DOHH2 (cell line): ENCODE measurements at regions not wholly inside any gene's neighbourhood (a gene's known extent, or its start where the extent isn't known, plus 50 kb on each side); places are given as distances from the start of the nearest gene placed in this dataset.

Experiments
- H3F3A ChIP-seq: fragments of 200-600 bp; sonication (generic), shearing (Covaris generic); 2 replicates; pipeline ENCODE4 v1.6.0; 2016; ENCODE audit warnings: antibody characterized with exemption, mild to moderate bottlenecking; ENCODE audit not compliant: control insufficient read depth, insufficient read depth
- H3K27ac ChIP-seq: fragments of 200-600 bp; sonication (generic); 2 replicates; pipeline ENCODE4 v1.5.1; 2014; ENCODE audit warnings: low read depth, mild to moderate bottlenecking, low read length, moderate library complexity
- H3K27me3 ChIP-seq: fragments of 200-600 bp; sonication (generic); 2 replicates; pipeline ENCODE4 v1.6.1; 2014; ENCODE audit warnings: mild to moderate bottlenecking, low read length, mixed read lengths; ENCODE audit not compliant: control insufficient read depth
- H3K36me3 ChIP-seq: fragments of 200-600 bp; sonication (generic); 2 replicates; pipeline ENCODE4 v1.6.1; 2014; ENCODE audit warnings: mild to moderate bottlenecking, low read length, moderate library complexity, mixed read lengths; ENCODE audit not compliant: control insufficient read depth
- H3K4me1 ChIP-seq: fragments of 200-600 bp; sonication (generic); 2 replicates; pipeline ENCODE4 v1.6.1; 2014; ENCODE audit warnings: mild to moderate bottlenecking, low read length, mixed read lengths; ENCODE audit not compliant: control insufficient read depth
- H3K4me2 ChIP-seq: fragments of 200-600 bp; sonication (generic); 2 replicates; pipeline ENCODE4 v1.6.0; 2014; ENCODE audit warnings: mild to moderate bottlenecking, low read length, moderate library complexity
- H3K4me3 ChIP-seq: fragments of 200-600 bp; sonication (generic); 2 replicates; pipeline ENCODE4 v1.5.1; 2014; ENCODE audit warnings: mild to moderate bottlenecking, low read length, mixed read lengths
- H3K79me2 ChIP-seq: fragments of 200-600 bp; sonication (generic); 2 replicates; pipeline ENCODE4 v1.6.1; 2014; ENCODE audit warnings: mild to moderate bottlenecking, low read length, mixed read lengths; ENCODE audit not compliant: control insufficient read depth
- H3K9me2 ChIP-seq: fragments of 200-600 bp; sonication (generic); replicated peaks from 2 replicates; pipeline ENCODE4 v1.6.1; 2014; ENCODE audit warnings: mild to moderate bottlenecking, low read length, mixed read lengths; ENCODE audit not compliant: control insufficient read depth
- H3K9me3 ChIP-seq: fragments of 200-600 bp; sonication (generic); 2 replicates; pipeline ENCODE4 v1.6.1; 2014; ENCODE audit warnings: antibody characterized with exemption, low read length, mixed read lengths; ENCODE audit not compliant: control insufficient read depth, insufficient read depth
- H4K20me1 ChIP-seq: fragments of 200-600 bp; sonication (generic); 2 replicates; pipeline ENCODE4 v1.6.0; 2014; ENCODE audit warnings: low read depth, mild to moderate bottlenecking, antibody characterized with exemption, low read length, moderate library complexity; ENCODE audit not compliant: control insufficient read depth, insufficient read depth
- EZH2phosphoT487 ChIP-seq: fragments of 200-600 bp; sonication (generic); IDR thresholded peaks from 2 replicates; pipeline ENCODE4 v1.6.1; 2017; ENCODE audit warnings: borderline replicate concordance, mild to moderate bottlenecking, antibody characterized with exemption, low read length, moderate library complexity, mixed read lengths
- TF ChIP-seq, protein P1 (sequence below): fragments of 200-600 bp; sonication (generic); IDR thresholded peaks from one replicate; pipeline ENCODE4 v1.5.1; 2014; ENCODE audit warnings: antibody characterized with exemption, mild to moderate bottlenecking, low read depth, low read length; ENCODE audit not compliant: poor library complexity, severe bottlenecking

DNA sequence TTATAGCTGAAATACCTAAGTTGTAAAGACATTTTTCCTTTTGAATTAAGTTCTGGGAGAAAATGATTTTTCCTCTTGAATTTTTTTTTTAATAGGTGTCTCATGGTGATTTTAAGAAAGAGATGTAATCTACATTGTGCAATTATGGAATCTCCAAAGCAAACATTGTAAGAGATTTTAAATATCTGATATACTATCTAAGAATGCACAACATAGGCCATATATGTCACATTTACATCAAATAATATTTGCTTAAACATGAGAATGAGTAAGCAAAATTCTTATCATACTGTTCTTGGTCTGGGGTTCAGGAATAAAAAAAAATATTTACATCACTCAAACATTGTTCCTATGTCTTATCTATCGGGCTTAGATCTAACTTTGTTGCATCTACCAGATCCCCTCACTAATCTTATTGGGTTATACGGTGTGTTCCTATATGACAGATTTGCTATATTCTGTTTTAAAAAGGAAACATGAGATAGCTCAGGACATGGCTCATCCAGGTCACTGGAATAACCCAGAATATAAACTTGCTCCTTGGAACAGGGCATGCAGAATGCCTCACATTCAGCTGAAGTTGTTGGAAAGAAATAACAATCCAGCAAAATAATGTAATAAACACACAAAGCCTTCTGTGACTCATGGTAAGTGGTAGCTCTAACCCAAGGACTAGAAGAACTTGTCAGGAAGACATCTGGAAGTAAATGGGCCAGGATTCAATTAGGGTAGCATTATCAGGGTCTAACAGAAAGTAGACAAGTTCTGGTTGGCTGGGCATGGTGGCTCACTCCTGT lies 794.7 kb downstream of the IPMK start:
- no peak overlapping the region for H3K27ac ChIP-seq
- no peaks in the 10 kb centered on the region for H3K79me2 ChIP-seq
- H3K4me2 ChIP-seq = no peak overlapping the region
- H3K9me3 ChIP-seq = no peaks in the 10 kb centered on the region
- H3K4me3 ChIP-seq = no peak overlapping the region
- no peaks in the 10 kb centered on the region for H3K27me3 ChIP-seq
- no peaks in the 10 kb centered on the region for H3F3A ChIP-seq
- TF ChIP-seq, protein P1, sequence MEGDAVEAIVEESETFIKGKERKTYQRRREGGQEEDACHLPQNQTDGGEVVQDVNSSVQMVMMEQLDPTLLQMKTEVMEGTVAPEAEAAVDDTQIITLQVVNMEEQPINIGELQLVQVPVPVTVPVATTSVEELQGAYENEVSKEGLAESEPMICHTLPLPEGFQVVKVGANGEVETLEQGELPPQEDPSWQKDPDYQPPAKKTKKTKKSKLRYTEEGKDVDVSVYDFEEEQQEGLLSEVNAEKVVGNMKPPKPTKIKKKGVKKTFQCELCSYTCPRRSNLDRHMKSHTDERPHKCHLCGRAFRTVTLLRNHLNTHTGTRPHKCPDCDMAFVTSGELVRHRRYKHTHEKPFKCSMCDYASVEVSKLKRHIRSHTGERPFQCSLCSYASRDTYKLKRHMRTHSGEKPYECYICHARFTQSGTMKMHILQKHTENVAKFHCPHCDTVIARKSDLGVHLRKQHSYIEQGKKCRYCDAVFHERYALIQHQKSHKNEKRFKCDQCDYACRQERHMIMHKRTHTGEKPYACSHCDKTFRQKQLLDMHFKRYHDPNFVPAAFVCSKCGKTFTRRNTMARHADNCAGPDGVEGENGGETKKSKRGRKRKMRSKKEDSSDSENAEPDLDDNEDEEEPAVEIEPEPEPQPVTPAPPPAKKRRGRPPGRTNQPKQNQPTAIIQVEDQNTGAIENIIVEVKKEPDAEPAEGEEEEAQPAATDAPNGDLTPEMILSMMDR = no peak
- no peak for TF ChIP-seq EZH2phosphoT487
- no peaks in the 10 kb centered on the region for H3K36me3 ChIP-seq
- no peaks in the 10 kb centered on the region for H4K20me1 ChIP-seq
- no peaks in the 10 kb centered on the region for H3K9me2 ChIP-seq
- no peaks in the 10 kb centered on the region for H3K4me1 ChIP-seq

DNA sequence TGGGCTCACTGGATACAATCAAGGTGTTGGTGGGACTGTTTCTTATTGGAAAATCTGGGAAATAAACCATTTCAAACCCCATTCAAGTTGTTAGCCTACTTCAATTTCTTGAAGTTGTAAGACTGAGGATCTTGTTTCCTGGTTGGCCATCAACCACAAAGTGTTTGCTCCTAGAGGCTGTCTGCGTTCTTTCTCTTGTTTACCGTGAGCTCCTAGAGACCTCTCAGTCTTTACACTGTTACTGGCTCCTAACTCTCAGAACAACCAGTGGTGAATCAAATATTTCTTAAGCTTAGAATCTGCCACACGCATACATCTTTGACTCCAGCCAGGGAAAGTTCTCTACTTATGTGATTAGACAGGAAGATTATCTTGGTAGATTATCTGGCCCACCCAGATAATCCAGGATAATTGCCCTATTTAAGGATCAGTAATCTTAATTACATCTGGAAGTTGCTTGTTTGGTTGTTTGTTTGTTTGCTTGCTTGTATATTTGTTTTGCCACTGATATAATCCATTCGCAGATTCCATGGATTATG lies 798.7 kb downstream of the IPMK start:
- no peak for TF ChIP-seq EZH2phosphoT487
- Histone ChIP-seq H3K27me3 (no peaks in the 10 kb centered on the region), H3K4me3 (no peak overlapping the region), H4K20me1 (no peaks in the 10 kb centered on the region), H3K9me3 (no peaks in the 10 kb centered on the region), H3K79me2 (no peaks in the 10 kb centered on the region), H3K27ac (no peak overlapping the region), H3K9me2 (no peaks in the 10 kb centered on the region; the same call in 1 of the 2 replicates), H3K36me3 (no peaks in the 10 kb centered on the region), H3F3A (no peaks in the 10 kb centered on the region), H3K4me1 (no peaks in the 10 kb centered on the region), H3K4me2 (no peak overlapping the region)

DNA sequence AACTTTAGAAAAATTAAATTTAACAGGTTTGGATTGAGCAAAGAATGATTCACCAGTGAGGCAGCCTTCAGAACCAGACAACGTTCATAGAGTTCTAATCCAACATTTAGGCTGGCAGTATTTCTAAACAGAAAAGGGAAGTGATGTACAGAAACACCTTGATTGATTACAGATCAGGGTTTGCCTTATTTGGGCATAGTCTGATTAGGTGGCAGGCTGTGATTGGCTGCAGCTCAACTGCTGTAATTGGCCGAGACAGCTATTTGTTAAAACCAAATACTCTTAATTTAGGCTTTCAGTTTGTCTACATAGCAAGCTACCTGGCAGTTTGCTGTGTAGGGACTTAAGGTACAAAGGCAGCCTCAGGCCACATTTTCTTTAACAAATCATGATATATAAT lies 802.5 kb downstream of the IPMK start:
- Histone ChIP-seq H3K4me2 (no peak overlapping the region), H3K4me1 (no peaks in the 10 kb centered on the region), H3K9me3 (no peaks in the 10 kb centered on the region), H3K27me3 (no peaks in the 10 kb centered on the region), H3K4me3 (no peak overlapping the region), H4K20me1 (no peaks in the 10 kb centered on the region), H3K36me3 (no peaks in the 10 kb centered on the region), H3K9me2 (no peaks in the 10 kb centered on the region; the same call in 1 of the 2 replicates), H3K27ac (no peak overlapping the region), H3K79me2 (no peaks in the 10 kb centered on the region), H3F3A (no peaks in the 10 kb centered on the region)
- TF ChIP-seq EZH2phosphoT487 = no peak
- TF ChIP-seq, protein P1 = no peak

DNA sequence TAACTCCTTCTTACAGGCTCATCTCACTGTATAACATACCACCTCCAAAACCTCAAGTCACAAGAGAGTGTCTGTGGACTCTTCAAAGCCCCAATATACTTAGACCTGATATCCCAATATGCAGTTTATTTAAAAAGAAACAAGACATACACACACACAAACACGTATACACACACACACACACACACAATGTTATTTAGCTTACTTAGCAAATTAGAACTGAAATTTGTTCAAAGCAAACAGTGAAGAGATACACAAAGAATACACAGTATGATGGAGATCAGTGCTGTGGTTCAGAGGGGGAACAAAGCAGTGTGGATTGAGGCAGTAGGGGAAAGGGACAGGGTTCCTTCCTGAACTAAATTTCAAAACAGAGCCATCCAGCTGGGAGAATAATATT lies 807.2 kb downstream of the IPMK start:
- Histone ChIP-seq H3K36me3 (no peaks in the 10 kb centered on the region), H3K27ac (no peak overlapping the region), H3K4me1 (no peaks in the 10 kb centered on the region), H3K4me2 (no peak overlapping the region), H3F3A (no peaks in the 10 kb centered on the region), H3K4me3 (no peak overlapping the region), H3K79me2 (no peaks in the 10 kb centered on the region), H3K9me3 (no peaks in the 10 kb centered on the region), H3K27me3 (no peaks in the 10 kb centered on the region), H3K9me2 (no peaks in the 10 kb centered on the region), H4K20me1 (no peaks in the 10 kb centered on the region)
- no peak for TF ChIP-seq EZH2phosphoT487
- TF ChIP-seq, protein P1 = no peak
